ENCODE measurements at regions not wholly inside any gene's neighbourhood (a gene's known extent, or its start where the extent isn't known, plus 50 kb on each side); places are given as distances from the start of the nearest gene placed in this dataset.

DNA sequence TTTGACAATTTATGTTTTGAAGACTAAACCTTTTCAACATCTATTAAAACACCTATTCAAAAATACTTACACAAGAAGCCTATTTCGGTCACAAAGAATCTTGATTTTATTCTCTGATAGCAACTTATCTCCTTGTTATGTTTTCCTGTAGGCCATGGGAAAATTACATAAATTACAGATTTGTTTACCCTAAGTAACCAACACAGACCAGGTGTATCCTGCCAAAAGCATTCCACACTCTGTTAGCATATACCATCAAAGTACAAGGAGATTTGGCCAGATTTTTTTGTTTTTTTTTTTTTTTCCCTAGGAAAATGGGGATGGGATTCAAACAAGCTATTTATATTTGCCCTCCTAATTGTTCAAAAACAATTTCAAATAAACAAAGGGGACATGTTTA, 497.9 kb upstream of the MAGEB18 start:
- Histone ChIP-seq H3K36me3 (ENCODE audit: low read depth) (no peaks in the 10 kb centered on the region), H3K9me3 (ENCODE audit: low read depth) (no peaks in the 10 kb centered on the region), H3K4me3 (no peak overlapping the region), H4K20me1 (ENCODE audit: insufficient read depth) (no peaks in the 10 kb centered on the region), H3K79me2 (ENCODE audit: insufficient read depth) (no peaks in the 10 kb centered on the region), H3F3A (ENCODE audit: insufficient read depth) (no peaks in the 10 kb centered on the region), H3K4me2 (ENCODE audit: unreplicated experiment) (no peak overlapping the region), H3K4me1 (ENCODE audit: insufficient read depth) (no peaks in the 10 kb centered on the region), H3K27ac (no peak overlapping the region), H3K9ac (no peak overlapping the region), H2AFZ (no peak overlapping the region), H3K9me2 (ENCODE audit: insufficient read depth) (no peaks in the 10 kb centered on the region), H3K27me3 (replicated peaks; ENCODE audit: insufficient read depth) (no peaks in the 10 kb centered on the region)
- 0% methylated on average over 1 of the region's 1 CpG for WGBS, 2 experiments (ENCODE audit: low coverage in 1 of 2, low lambda C conversion rate in 2 of 2, missing lambda C conversion rate in 2 of 2)
- TF ChIP-seq EZH2phosphoT487 (IDR thresholded peaks at IDR 0.05; ENCODE audit: insufficient read depth, low read depth) (no peak), EZH2 (IDR thresholded peaks at IDR 0.05; ENCODE audit: insufficient read depth, poor library complexity, severe bottlenecking) (no peak)
- no peak for DNase-seq
- in situ Hi-C loops (cut with MboI), result no loop called here

- Histone ChIP-seq H3K4me1 (ENCODE audit: insufficient read depth) (no peaks in the 10 kb centered on the region), H4K20me1 (ENCODE audit: insufficient read depth) (no peaks in the 10 kb centered on the region), H3K9me2 (ENCODE audit: insufficient read depth) (no peaks in the 10 kb centered on the region), H3K27ac (no peak overlapping the region), H3K36me3 (ENCODE audit: low read depth) (no peaks in the 10 kb centered on the region), H3K9me3 (ENCODE audit: low read depth) (no peaks in the 10 kb centered on the region), H2AFZ (no peak overlapping the region), H3F3A (ENCODE audit: insufficient read depth) (no peaks in the 10 kb centered on the region), H3K4me2 (ENCODE audit: unreplicated experiment) (no peak overlapping the region), H3K27me3 (replicated peaks; ENCODE audit: insufficient read depth) (no peaks in the 10 kb centered on the region), H3K9ac (no peak overlapping the region), H3K4me3 (no peak overlapping the region), H3K79me2 (ENCODE audit: insufficient read depth) (no peaks in the 10 kb centered on the region)
- in situ Hi-C loops (cut with MboI), result no loop called here
- 72 to 73% methylated on average over 9 to 21 of the region's 21 CpGs for WGBS, 2 experiments (ENCODE audit: low coverage in 1 of 2, low lambda C conversion rate in 2 of 2, missing lambda C conversion rate in 2 of 2)
- TF ChIP-seq EZH2 (IDR thresholded peaks at IDR 0.05; ENCODE audit: insufficient read depth, poor library complexity, severe bottlenecking) (no peak), EZH2phosphoT487 (IDR thresholded peaks at IDR 0.05; ENCODE audit: insufficient read depth, low read depth) (no peak)
- no peak for DNase-seq
Observed at GRCh38 chrX:25646156-25646555, 492.0 kb upstream of the MAGEB18 start.

- no peak overlapping the region for H3K9ac ChIP-seq
- H3K4me2 ChIP-seq (ENCODE audit: unreplicated experiment), result no peak overlapping the region
- no peak overlapping the region for H3K4me3 ChIP-seq
- H3K79me2 ChIP-seq (ENCODE audit: insufficient read depth), result no peaks in the 10 kb centered on the region
- H3F3A ChIP-seq (ENCODE audit: insufficient read depth), result no peaks in the 10 kb centered on the region
- no peak overlapping the region for H3K27ac ChIP-seq
- no peaks in the 10 kb centered on the region for H3K36me3 ChIP-seq (ENCODE audit: low read depth)
- no peaks in the 10 kb centered on the region for H4K20me1 ChIP-seq (ENCODE audit: insufficient read depth)
- in situ Hi-C loops (cut with MboI), result no loop called here
- no peak for TF ChIP-seq EZH2 (IDR thresholded peaks at IDR 0.05; ENCODE audit: insufficient read depth, poor library complexity, severe bottlenecking)
- no peak for TF ChIP-seq EZH2phosphoT487 (IDR thresholded peaks at IDR 0.05; ENCODE audit: insufficient read depth, low read depth)
- no peak overlapping the region for H2AFZ ChIP-seq
- no peaks in the 10 kb centered on the region for H3K4me1 ChIP-seq (ENCODE audit: insufficient read depth)
- no peak for DNase-seq
- no peaks in the 10 kb centered on the region for H3K9me2 ChIP-seq (ENCODE audit: insufficient read depth)
- 23 to 38% methylated on average over 2 of the region's 2 CpGs for WGBS, 2 experiments (ENCODE audit: low coverage in 1 of 2, low lambda C conversion rate in 2 of 2, missing lambda C conversion rate in 2 of 2)
- H3K27me3 ChIP-seq (replicated peaks; ENCODE audit: insufficient read depth), result no peaks in the 10 kb centered on the region
- H3K9me3 ChIP-seq (ENCODE audit: low read depth), result no peaks in the 10 kb centered on the region
Observed at GRCh38 chrX:25648790-25649189, 489.4 kb upstream of the MAGEB18 start.

- WGBS, 2 experiments (ENCODE audit: low coverage in 1 of 2, low lambda C conversion rate in 2 of 2, missing lambda C conversion rate in 2 of 2), result 14 to 15% methylated on average over 5 of the region's 5 CpGs
- no peaks in the 10 kb centered on the region for H3K79me2 ChIP-seq (ENCODE audit: insufficient read depth)
- H3K4me1 ChIP-seq (ENCODE audit: insufficient read depth), result no peaks in the 10 kb centered on the region
- no peaks in the 10 kb centered on the region for H3F3A ChIP-seq (ENCODE audit: insufficient read depth)
- H3K27ac ChIP-seq, result no peak overlapping the region
- H3K9me3 ChIP-seq (ENCODE audit: low read depth), result no peaks in the 10 kb centered on the region
- no peak for DNase-seq
- no peaks in the 10 kb centered on the region for H4K20me1 ChIP-seq (ENCODE audit: insufficient read depth)
- no peak overlapping the region for H2AFZ ChIP-seq
- no peak overlapping the region for H3K9ac ChIP-seq
- H3K4me2 ChIP-seq (ENCODE audit: unreplicated experiment), result no peak overlapping the region
- TF ChIP-seq EZH2phosphoT487 (IDR thresholded peaks at IDR 0.05; ENCODE audit: insufficient read depth, low read depth), result no peak
- TF ChIP-seq EZH2 (IDR thresholded peaks at IDR 0.05; ENCODE audit: insufficient read depth, poor library complexity, severe bottlenecking), result no peak
- in situ Hi-C loops (cut with MboI), result no loop called here
- no peak overlapping the region for H3K4me3 ChIP-seq
- H3K36me3 ChIP-seq (ENCODE audit: low read depth), result no peaks in the 10 kb centered on the region
- no peaks in the 10 kb centered on the region for H3K27me3 ChIP-seq (replicated peaks; ENCODE audit: insufficient read depth)
- H3K9me2 ChIP-seq (ENCODE audit: insufficient read depth), result no peaks in the 10 kb centered on the region
Observed at GRCh38 chrX:25650216-25650820, 487.8 kb upstream of the MAGEB18 start.

DNA sequence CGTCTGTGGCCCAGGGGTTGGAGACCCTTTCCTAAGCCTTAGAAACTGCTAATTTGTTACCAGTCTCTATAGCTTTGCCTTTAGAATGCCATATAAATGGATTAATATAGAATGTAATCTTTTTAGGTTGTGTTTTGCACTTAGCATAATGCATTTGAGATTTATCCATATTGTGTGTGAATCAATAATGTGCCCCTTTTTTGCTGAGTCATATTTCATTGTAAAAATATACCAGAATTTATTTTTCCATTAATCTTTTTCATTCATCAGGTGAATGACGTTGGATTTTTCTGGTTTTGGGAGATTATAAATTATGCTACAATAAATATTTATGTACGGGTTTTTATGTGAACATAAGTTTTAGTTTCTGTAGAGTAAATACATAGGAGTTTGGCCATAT, 478.8 kb upstream of the MAGEB18 start:
- no peak for DNase-seq
- no peaks in the 10 kb centered on the region for H3K9me2 ChIP-seq (ENCODE audit: insufficient read depth)
- in situ Hi-C loops (cut with MboI), result no loop called here
- H3K36me3 ChIP-seq (ENCODE audit: low read depth), result no peaks in the 10 kb centered on the region
- no peaks in the 10 kb centered on the region for H4K20me1 ChIP-seq (ENCODE audit: insufficient read depth)
- H3K4me3 ChIP-seq, result no peak overlapping the region
- no peak for TF ChIP-seq EZH2phosphoT487 (IDR thresholded peaks at IDR 0.05; ENCODE audit: insufficient read depth, low read depth)
- no peak for TF ChIP-seq EZH2 (IDR thresholded peaks at IDR 0.05; ENCODE audit: insufficient read depth, poor library complexity, severe bottlenecking)
- no peak overlapping the region for H2AFZ ChIP-seq
- H3F3A ChIP-seq (ENCODE audit: insufficient read depth), result no peaks in the 10 kb centered on the region
- no peak overlapping the region for H3K4me2 ChIP-seq (ENCODE audit: unreplicated experiment)
- no peak overlapping the region for H3K27ac ChIP-seq
- H3K9me3 ChIP-seq (ENCODE audit: low read depth), result no peaks in the 10 kb centered on the region
- H3K9ac ChIP-seq, result no peak overlapping the region
- H3K27me3 ChIP-seq (replicated peaks; ENCODE audit: insufficient read depth), result no peaks in the 10 kb centered on the region
- no peaks in the 10 kb centered on the region for H3K79me2 ChIP-seq (ENCODE audit: insufficient read depth)
- WGBS, 2 experiments (ENCODE audit: low coverage in 1 of 2, low lambda C conversion rate in 2 of 2, missing lambda C conversion rate in 2 of 2), result 17 to 34% methylated on average over 3 of the region's 3 CpGs
- no peaks in the 10 kb centered on the region for H3K4me1 ChIP-seq (ENCODE audit: insufficient read depth)
